ENCODE measurements at regions not wholly inside any gene's neighbourhood (a gene's known extent, or its start where the extent isn't known, plus 50 kb on each side); places are given as distances from the start of the nearest gene placed in this dataset.

DNA sequence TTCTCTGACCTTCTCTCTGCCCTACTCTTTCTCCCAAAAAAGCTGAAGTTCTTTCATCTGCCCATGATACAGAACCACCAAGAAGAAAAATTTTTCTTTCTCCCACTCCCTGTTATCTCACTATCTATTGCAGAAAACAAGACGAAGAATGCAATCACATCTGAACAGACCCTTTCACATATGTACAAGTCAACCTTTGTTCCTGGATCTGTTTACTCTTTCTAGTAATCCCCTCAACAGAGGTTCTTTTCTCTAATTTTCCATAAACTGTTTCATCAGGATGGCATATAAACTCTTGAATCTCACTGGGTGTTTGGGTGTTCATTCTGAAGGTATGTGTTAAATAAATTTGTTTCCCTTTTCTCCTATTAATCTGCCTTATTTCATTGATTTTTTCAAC is 1262.7 kb upstream of the NRXN1 start:
- Histone ChIP-seq H3K27ac (no peak overlapping the region), H3K9me3 (no peaks in the 10 kb centered on the region), H3K27me3 (replicated peaks; ENCODE audit: insufficient read depth) (no peaks in the 10 kb centered on the region), H3K36me3 (no peaks in the 10 kb centered on the region), H3K4me1 (ENCODE audit: control insufficient read depth in 1 of 2, low read depth in 2 of 2) (no peaks in the 10 kb centered on the region), H3K4me3 (no peak overlapping the region)
- ATAC-seq (ENCODE audit: insufficient number of reproducible peaks, low FRiP score, low read depth), result no peak
- TF ChIP-seq, protein P1, sequence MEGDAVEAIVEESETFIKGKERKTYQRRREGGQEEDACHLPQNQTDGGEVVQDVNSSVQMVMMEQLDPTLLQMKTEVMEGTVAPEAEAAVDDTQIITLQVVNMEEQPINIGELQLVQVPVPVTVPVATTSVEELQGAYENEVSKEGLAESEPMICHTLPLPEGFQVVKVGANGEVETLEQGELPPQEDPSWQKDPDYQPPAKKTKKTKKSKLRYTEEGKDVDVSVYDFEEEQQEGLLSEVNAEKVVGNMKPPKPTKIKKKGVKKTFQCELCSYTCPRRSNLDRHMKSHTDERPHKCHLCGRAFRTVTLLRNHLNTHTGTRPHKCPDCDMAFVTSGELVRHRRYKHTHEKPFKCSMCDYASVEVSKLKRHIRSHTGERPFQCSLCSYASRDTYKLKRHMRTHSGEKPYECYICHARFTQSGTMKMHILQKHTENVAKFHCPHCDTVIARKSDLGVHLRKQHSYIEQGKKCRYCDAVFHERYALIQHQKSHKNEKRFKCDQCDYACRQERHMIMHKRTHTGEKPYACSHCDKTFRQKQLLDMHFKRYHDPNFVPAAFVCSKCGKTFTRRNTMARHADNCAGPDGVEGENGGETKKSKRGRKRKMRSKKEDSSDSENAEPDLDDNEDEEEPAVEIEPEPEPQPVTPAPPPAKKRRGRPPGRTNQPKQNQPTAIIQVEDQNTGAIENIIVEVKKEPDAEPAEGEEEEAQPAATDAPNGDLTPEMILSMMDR (IDR thresholded peaks at IDR 0.05), result no peak
- no peak for DNase-seq (ENCODE audit: low spot score)

DNA sequence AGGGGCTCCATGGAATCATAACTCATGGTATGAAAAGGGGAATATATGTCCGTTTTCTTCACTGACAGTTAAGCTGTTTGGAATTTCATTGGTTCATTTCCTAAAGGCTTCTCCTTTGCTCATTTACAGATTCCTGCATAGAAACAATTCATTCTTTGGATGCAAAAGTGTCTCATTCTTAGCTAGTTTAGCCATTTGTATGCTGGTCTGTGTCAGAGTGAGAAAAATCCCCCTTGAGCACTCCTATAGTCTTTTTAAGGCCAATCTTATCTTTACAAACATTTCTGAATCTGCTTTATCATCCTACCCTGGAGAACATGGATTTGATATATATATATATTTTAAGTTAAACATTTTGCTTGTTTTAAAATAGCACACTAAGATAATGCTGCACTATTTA is 1260.9 kb upstream of the NRXN1 start:
- no peaks in the 10 kb centered on the region for H3K9me3 ChIP-seq
- no peak overlapping the region for H3K27ac ChIP-seq
- ATAC-seq (ENCODE audit: insufficient number of reproducible peaks, low FRiP score, low read depth), result no peak
- H3K36me3 ChIP-seq, result no peaks in the 10 kb centered on the region
- no peaks in the 10 kb centered on the region for H3K27me3 ChIP-seq (replicated peaks; ENCODE audit: insufficient read depth)
- H3K4me3 ChIP-seq, result no peak overlapping the region
- TF ChIP-seq, protein P1 (IDR thresholded peaks at IDR 0.05), result no peak
- DNase-seq (ENCODE audit: low spot score), result no peak
- no peaks in the 10 kb centered on the region for H3K4me1 ChIP-seq (ENCODE audit: control insufficient read depth in 1 of 2, low read depth in 2 of 2)

GRCh38 chr2:52289741-52290140 is 1257.8 kb upstream of the NRXN1 start:
- no peak overlapping the region for H3K4me3 ChIP-seq
- H3K27me3 ChIP-seq (replicated peaks; ENCODE audit: insufficient read depth), result no peaks in the 10 kb centered on the region
- ATAC-seq (ENCODE audit: insufficient number of reproducible peaks, low FRiP score, low read depth) (no peak), DNase-seq (ENCODE audit: low spot score) (no peak)
- H3K36me3 ChIP-seq, result no peaks in the 10 kb centered on the region
- H3K9me3 ChIP-seq, result no peaks in the 10 kb centered on the region
- H3K27ac ChIP-seq, result no peak overlapping the region
- no peaks in the 10 kb centered on the region for H3K4me1 ChIP-seq (ENCODE audit: control insufficient read depth in 1 of 2, low read depth in 2 of 2)
- TF ChIP-seq, protein P1 (IDR thresholded peaks at IDR 0.05), result no peak

DNA sequence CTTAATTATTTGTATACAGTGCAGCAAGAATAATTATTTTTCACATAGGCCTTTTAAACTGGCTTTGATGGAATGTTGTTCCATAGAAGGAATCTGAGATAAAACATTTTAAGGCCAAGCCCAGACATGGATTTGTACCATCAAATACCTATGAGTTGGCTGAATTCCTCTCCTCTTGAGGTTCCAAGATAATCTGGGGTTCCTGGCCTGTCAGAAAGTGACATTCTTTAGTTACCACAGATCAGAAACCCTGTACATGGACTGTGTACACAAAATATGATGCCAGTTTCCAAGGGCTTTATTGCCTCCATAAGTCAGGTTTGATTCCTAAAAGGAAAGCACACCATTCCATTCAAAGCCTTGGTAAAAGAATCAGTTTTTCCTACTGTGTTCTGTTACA is 1256.7 kb upstream of the NRXN1 start:
- H3K9me3 ChIP-seq, result no peaks in the 10 kb centered on the region
- H3K27me3 ChIP-seq (replicated peaks; ENCODE audit: insufficient read depth), result no peaks in the 10 kb centered on the region
- ATAC-seq (ENCODE audit: insufficient number of reproducible peaks, low FRiP score, low read depth) (no peak), DNase-seq (ENCODE audit: low spot score) (no peak)
- TF ChIP-seq, protein P1 (IDR thresholded peaks at IDR 0.05), result no peak
- H3K36me3 ChIP-seq, result no peaks in the 10 kb centered on the region
- H3K4me1 ChIP-seq (ENCODE audit: control insufficient read depth in 1 of 2, low read depth in 2 of 2), result no peaks in the 10 kb centered on the region
- H3K27ac ChIP-seq, result no peak overlapping the region
- no peak overlapping the region for H3K4me3 ChIP-seq

DNA sequence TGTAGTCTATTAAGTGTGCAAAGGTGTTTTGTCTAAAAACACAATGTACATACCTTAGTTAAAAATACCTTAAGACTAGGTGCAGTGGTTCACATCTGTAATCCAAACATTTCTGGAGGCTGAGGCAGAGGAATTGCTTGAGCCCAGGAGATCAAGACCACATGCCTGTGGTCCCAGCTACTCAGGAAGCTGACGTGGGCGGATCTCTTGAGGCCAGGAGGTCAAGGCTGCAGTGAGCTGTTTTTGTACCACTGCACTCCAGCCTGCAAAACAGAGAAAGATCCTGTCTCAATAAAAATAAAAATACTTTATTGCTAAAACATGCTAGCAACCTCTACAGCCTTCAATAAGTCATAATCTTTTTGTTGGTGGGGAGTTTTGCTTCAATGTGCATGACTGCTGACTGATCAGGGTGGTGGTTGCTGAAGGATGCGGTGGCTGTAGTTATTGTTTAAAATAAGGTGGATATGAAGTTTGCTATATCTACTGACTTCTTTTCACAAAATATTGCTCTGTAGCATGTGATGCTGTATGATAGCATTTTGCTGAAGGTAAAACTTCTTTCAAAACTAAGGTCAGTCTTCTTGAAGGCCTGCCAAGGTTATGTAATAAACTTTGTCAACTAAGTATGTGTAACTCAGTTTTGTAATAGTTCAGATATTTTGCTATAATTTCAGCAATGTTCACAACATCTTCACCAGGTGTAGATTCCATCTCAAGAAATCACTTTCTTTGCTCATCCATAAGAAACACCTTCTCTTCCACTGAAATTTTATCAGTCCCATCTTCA is 1238.0 kb upstream of the NRXN1 start:
- no peaks in the 10 kb centered on the region for H3K4me1 ChIP-seq (ENCODE audit: control insufficient read depth in 1 of 2, low read depth in 2 of 2)

More for the DNA sequence above, 1238.0 kb upstream of the NRXN1 start:
- Histone ChIP-seq H3K4me3 (no peak overlapping the region), H3K9me3 (peaks cover 7% of the 10 kb centered on the region), H3K27me3 (replicated peaks; ENCODE audit: insufficient read depth) (no peaks in the 10 kb centered on the region), H3K27ac (no peak overlapping the region), H3K36me3 (no peaks in the 10 kb centered on the region)
- ATAC-seq (ENCODE audit: insufficient number of reproducible peaks, low FRiP score, low read depth), result no peak
- DNase-seq (ENCODE audit: low spot score), result no peak
- TF ChIP-seq, protein P1 (IDR thresholded peaks at IDR 0.05), result no peak

All from thoracic aorta (tissue), 2 donors.